ENCODE measurements at regions not wholly inside any gene's neighbourhood (a gene's known extent, or its start where the extent isn't known, plus 50 kb on each side); places are given as distances from the start of the nearest gene placed in this dataset.
"Not testable (repeated sequence)": the region's sequence is repeated elsewhere in the genome, so short reads cannot be mapped to it uniquely, and the experiment has no call there.

GRCh38 chr5:10921160-10921559, 160.1 kb upstream of the DAP start:
- DNase-seq (ENCODE audit: low read depth in 2 of 3, low spot score in 1 of 3) = no peak

GRCh38 chr5:10920400-10920799, 159.4 kb upstream of the DAP start:
- DNase-seq (ENCODE audit: low read depth in 2 of 3, low spot score in 1 of 3) = no peak

DNA sequence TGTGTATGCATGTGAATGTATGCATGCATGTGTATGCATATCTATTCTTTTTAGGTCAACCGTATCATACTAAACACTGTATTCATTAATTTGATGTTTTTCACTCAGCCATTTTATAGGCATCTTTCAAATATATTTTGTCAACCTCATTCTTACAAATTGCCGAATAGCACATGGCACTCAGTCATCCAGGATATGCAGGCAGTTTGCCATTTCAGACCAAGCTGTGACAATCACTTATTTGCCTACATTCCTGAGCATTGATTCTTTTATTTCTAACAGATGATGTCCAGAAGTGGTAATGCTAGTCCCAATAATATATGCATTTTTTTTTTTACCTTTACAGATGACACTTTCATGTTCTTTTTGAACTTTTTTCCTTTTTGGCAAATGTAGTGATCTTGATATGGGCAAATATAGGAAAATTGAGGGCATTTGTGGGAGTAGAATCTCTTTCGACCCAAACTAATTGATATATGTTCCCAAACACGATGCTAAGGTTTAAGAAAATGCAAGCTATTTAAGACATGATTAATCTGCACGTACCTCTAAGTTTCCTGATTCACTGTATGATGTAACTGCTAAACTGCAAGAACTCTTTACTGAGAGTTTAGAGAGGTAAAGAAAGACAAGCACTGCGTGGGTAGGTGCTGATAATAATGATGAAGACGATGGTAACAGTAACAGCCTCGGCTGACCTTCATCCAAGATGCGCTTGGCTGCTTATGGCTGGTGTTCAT, 153.9 kb upstream of the DAP start:
- DNase-seq (ENCODE audit: low read depth in 2 of 3, low spot score in 1 of 3) = no peak

DNA sequence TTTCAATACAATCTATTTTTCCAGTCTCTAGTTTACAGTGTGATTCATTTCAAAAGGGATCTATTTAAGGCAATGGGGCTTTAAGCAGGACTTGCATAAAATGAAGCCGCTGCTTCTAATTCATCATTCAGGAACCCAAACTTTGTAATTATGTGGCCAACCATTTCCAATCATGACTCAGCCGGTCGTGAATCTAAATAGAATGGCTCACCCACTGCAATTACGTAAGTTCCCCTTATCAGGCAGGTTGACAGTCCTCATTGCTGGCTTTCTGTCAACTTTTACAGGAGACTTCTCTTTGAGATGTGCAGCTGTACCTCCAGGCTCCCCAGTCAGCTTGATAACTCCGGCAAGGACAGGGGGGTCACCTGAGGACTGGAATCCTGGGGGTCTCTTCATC, 152.8 kb upstream of the DAP start:
- no peak for DNase-seq (ENCODE audit: low read depth in 2 of 3, low spot score in 1 of 3)

DNA sequence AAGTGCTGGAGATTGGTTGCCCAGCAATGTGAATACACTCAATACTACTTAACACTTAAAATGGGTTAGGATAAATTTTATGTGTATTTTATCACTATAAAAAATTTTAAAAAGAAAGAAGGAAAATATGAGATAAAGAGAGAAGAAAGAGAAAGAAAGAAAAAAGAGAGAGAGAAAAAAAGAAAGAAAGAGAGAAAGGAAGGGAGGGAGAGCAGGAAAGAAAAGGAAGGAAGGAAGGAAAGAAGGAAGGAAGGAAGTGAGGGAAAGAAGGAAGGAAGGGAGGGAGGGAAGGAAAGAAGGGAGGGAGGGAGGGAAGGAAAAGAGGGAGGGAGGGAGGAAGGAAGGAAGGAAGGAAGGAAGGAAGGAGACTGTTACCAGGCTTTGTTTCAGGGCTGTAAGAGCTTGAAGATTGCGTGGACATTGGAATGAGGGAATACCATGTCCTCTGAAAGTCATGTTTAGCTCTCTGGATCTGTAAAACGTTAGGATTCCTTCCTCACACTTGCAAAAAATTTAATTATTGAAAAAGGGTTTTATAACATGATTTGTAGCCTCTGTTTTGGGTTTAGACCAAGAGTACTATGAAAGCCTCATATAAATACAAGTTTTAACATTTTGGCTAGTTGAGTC, 152.3 kb upstream of the DAP start:
- no peak for DNase-seq (ENCODE audit: low read depth in 2 of 3, low spot score in 1 of 3)

DNA sequence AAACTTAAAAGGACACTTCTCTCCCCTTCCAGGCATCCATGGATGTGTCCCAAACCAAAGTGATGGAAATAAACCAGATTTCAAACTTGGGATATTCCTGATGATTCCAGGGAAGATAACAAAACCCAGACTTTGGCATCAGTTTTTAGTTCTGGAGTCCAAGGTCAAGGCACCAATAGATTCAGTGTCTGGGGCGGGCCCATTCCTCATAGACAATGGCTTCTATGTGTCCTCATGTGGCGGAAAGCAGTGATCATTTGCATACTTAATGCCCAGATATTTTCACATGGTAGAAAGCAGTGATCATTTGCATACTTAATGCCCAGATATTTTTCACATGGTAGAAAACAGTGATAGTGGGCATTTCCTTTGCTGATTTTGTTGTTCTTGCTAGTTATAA, 151.4 kb upstream of the DAP start:
- DNase-seq (ENCODE audit: low read depth in 2 of 3, low spot score in 1 of 3) = no peak

GRCh38 chr5:10910261-10910660, 149.2 kb upstream of the DAP start:
- DNase-seq (ENCODE audit: low read depth in 2 of 3, low spot score in 1 of 3) = no peak

DNA sequence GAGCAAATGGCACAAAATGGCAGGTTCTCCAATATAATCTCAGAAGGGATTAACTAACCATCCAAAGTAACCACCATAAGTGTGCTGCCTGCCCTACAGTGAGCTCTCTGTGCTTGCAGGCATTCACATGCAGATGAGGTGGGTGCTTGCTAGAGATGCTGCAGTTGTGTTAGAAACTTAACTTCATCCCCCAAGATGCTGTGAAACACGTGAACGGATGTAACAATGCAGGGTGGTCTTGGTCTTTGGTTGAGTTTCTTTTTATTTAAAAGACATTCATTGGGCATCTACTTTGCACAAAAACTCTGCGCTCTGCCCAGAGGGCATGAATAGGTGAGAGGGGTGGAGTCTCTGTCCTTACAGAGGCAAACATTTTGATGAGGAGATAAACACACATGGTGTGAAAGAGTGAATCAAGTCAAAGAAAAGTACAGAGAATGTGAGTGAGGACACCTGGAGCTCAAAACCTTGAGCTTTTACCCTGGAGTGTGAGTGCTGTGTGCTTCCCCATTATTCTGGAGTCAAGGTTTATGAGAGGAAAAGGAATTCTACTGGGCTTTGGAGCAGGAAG, 143.9 kb upstream of the DAP start:
- no peak for DNase-seq (ENCODE audit: low read depth in 2 of 3, low spot score in 1 of 3)

DNA sequence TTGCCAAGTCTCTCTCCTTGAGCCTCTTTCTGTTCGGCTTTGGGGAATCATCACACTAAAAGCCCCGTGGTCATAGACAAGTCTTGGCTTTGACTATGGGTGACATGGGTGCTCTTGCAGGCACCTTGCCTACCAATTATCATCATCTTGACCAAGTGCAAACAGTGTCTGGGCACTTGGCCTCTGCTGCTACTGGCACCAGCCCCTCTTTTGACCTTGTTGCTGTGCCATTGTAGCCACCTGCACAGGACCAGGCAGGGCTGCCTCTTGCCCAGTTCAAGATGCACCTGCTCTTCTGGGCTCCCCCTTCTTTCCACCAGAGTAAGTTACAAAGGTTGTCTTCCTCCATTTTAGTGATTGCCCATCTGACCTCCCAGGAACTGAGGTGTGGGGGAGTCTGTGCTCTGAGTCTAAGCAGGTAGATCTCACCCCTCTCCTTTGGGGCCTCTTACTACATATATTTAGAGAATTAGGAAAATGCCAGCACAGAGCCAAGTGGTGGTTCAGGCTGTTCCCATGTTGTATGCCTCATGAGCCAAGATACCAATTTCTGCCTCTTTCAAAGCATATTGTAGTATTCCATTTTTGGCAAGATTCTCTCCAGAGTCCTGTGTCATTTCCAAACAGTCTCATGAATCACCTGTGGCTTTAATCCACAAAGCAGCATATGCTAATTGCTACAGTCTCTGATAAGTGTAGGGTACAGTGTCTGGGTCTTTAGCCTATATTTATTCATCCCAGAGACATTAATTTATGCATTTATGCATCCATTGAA, 142.9 kb upstream of the DAP start:
- DNase-seq (ENCODE audit: low read depth in 2 of 3, low spot score in 1 of 3) = no peak

- no peak for DNase-seq (ENCODE audit: low read depth in 2 of 3, low spot score in 1 of 3)
These were observed 141.1 kb upstream of the DAP start for GRCh38 chr5:10902145-10902544.

DNA sequence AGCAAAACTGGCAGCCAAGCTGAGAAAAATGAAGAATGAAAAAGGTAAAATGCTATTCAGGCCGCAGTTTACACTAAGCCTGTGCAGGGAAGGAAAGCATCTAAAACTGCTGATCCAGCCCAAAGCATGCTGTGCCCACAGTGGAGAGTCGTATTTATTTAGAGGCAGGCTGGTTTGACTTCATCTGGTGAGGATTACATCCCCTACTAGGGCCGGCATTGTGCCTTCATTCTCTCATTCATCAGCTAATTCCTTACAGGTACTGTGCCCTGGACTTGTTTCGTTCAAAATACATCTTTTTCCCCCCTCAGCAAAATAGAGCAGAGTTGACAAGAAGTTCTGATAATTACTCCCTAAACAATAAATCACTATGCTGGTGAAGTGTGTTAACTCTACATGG, 137.5 kb upstream of the DAP start:
- no peak for DNase-seq (ENCODE audit: low read depth in 2 of 3, low spot score in 1 of 3)

DNA sequence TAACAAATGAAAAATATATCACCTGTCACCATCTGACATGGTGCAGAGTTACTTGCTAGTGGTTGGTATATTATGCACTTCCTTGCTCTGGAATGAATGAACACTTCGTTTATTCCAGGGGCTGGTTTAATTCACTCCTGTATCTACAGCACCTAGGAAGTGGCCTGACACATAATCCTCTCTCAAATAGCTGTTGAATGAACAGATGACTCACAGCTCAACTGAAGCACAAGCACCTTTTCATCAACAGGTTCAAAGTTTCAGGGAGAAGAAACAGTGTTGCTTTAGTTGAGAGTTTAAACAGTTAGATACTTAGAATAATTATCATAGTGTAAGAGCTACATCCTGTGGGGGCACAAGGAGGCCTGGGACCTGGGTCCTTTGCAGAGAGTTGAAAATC, 135.0 kb upstream of the DAP start:
- no peak for DNase-seq (ENCODE audit: low read depth in 2 of 3, low spot score in 1 of 3)

DNA sequence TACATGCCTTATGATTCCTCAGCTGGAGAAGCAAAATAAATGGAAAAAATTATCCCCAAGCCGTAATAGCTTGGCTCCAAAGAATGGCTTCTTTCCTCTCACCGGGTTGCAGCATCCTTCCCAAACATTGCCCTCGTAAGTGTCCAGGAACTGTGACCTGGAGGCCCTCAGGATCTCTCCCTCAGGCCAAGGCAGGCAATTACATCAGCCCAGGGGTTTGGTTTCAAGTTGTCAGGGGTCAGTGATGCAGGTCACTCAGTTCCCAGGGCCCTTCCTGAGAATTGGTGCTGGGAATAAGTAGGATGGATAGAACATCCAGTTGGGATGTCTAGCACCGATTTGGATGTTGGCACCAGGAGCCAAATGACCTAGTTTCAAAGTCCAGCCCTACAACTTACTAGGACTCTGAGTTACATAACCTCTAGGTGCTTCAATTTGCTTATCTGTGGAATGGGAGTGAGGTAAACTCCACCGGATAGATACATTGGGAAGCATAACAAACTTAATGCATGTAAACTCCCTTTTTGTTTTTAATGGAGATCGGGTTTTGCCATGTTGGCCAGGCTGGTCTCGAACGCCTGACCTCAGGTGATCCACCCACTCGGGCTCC, 133.5 kb upstream of the DAP start:
- DNase-seq (ENCODE audit: low read depth in 2 of 3, low spot score in 1 of 3) = no peak

- no peak for DNase-seq (ENCODE audit: low read depth in 2 of 3, low spot score in 1 of 3)
These were observed 131.8 kb upstream of the DAP start for GRCh38 chr5:10892911-10893215.

DNA sequence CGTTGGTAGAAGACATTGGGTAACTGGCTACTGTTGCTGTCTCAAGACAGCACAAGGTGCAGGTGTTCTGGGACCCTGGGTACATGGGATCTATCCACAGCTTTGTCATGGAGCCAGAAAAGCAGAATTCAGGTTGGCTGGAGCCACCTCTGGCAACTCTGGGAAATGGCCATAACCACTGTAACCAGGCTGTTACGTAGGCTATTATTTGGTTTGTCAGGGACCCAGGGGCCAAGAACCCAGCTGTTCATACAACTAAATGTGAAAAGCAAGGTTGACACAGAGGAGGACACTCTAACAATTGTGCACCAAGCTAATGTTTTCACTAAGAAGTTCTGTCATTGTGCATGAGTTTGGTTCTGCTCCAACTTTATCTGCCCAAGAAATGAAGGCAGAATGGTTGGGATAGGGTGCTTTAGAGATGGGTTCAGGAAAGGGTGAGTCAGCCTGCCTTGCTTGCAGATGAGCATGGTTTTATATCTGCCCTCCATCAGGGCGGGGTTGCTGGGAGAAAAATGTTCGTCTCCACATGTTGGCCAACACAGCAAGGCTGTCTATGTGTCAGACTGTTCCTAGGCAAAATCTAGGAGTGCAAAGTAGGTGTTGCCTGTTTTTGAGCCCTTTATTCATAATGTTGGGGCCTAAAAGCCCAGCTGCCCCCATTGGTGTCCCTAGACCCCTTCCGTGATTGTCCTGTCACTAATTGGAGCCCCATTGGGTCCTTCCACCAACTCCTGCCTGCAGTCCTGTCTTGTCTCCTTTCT, 131.3 kb upstream of the DAP start:
- no peak for DNase-seq (ENCODE audit: low read depth in 2 of 3, low spot score in 1 of 3)

DNA sequence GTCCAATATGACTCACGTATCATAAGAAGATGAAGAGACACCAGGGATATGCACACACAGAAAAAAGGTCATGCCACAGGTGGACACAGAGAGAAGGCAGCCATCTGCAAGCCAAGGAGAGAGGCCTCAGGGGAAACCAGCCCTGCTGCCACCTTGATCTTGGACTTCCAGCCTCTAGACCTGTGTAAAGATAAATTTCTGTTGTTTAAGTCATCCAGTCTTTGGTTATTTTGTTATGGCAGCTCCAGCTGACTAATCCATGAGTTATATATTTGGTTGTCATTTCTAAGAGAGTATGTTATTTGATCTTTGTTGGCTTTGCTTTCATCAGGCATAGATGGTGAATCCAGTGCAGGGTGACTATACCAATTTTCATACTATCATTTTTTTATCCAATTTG, 130.2 kb upstream of the DAP start:
- DNase-seq (ENCODE audit: low read depth in 2 of 3, low spot score in 1 of 3) = no peak

GRCh38 chr5:10886497-10886896, 125.5 kb upstream of the DAP start:
- no peak for DNase-seq (ENCODE audit: low read depth in 2 of 3, low spot score in 1 of 3)

DNA sequence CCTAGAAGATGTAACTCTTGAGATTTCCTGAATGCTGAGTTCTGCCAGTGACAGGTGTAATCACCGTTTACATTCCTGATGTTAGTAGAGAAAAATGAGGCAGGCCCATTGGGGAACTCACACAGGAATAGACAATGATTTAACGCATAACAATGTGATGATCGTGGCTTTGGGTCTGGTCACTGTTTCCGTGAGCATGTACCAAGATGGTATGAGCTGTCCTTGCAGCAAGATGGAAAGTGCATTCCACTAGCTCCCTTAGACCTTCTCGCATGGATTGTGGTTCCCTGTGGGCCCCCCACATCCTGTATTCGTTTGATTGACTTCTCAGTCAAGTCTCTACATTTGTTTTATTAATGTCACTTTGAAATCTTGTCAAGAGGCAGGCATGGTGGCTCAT, 124.0 kb upstream of the DAP start:
- no peak for DNase-seq (ENCODE audit: low read depth in 2 of 3, low spot score in 1 of 3)

DNA sequence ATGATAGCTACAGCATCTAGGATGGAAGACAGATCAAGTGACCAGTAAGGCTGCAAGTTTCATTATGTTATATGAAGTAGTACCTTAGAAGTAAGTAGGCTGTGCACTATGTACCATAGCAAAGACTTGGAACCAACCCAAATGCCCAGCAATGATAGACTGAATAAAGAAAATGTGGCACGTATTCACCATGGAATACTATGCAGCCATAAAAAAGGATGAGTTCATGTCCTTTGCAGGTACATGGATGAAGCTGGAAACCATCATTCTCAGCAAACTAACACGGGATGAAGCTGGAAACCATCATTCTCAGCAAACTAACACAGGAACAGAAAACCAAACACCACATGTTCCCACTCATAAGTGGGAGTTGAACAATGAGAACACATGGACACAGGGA, 122.9 kb upstream of the DAP start:
- not testable (repeated sequence) for DNase-seq (ENCODE audit: low read depth in 2 of 3, low spot score in 1 of 3)

DNA sequence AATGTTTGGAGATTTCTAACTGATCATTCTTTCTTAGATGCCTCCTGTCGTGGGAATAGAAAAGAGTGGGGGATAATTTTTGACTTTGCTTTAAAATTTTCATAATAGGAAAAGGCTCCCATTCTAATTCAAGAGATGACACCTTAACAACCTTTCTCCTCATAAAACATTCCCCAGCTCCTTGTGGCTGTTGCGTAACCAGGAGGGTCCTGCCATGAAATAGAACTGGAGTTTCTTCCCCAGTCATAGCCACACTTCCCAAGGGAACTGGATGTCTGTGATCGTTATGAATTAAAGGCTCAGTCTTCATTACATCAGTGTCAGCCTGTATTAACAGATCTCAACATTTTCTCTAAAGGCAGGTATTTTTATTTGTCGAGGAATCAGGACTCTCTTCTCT, 119.9 kb upstream of the DAP start:
- DNase-seq (ENCODE audit: low read depth in 2 of 3, low spot score in 1 of 3) = no peak

GRCh38 chr5:10876996-10877395, 116.0 kb upstream of the DAP start:
- DNase-seq (ENCODE audit: low read depth in 2 of 3, low spot score in 1 of 3) = not testable (repeated sequence)
